ENCODE measurements at regions not wholly inside any gene's neighbourhood (a gene's known extent, or its start where the extent isn't known, plus 50 kb on each side); places are given as distances from the start of the nearest gene placed in this dataset.

DNA sequence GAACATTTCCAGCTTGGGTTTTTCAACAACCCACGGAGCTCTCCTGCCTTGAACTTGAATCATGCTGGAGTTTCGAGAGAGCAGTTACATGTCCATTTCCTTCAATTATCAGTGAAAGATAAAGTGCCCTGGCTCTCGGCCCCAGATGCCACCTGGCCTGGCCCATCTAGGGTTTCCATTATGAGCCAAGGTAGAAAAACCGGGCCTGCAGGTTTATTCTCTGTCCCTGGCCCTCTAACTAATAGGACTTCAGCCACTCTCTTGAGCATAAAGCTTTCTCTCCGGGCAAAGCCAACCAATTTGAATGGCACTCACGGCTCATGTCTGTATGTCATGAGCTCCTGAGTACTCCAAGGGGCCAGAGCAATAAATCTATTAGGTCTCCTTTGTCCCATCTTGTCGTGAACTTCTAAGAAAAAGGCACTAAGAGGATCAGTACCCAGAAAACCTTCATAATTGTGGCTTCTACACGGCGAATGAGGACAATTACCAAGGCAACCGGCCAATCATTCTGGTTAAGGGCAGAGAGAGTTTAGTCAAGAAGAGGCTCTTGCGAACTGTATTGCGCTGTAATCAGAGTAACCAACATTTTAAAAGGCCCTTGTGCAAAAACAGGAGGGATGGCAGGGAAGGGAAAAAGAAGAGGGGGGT is 392.3 kb downstream of the MED13L start:
- no peak overlapping the region for H3K27ac Mint-ChIP-seq
- peaks cover 29% of the 10 kb centered on the region for H3K27me3 Mint-ChIP-seq
- TF ChIP-seq, protein P1, sequence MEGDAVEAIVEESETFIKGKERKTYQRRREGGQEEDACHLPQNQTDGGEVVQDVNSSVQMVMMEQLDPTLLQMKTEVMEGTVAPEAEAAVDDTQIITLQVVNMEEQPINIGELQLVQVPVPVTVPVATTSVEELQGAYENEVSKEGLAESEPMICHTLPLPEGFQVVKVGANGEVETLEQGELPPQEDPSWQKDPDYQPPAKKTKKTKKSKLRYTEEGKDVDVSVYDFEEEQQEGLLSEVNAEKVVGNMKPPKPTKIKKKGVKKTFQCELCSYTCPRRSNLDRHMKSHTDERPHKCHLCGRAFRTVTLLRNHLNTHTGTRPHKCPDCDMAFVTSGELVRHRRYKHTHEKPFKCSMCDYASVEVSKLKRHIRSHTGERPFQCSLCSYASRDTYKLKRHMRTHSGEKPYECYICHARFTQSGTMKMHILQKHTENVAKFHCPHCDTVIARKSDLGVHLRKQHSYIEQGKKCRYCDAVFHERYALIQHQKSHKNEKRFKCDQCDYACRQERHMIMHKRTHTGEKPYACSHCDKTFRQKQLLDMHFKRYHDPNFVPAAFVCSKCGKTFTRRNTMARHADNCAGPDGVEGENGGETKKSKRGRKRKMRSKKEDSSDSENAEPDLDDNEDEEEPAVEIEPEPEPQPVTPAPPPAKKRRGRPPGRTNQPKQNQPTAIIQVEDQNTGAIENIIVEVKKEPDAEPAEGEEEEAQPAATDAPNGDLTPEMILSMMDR (IDR thresholded peaks at IDR 0.05) = no peak
- no peaks in the 10 kb centered on the region for H3K4me1 Mint-ChIP-seq
- no peak for ATAC-seq (ENCODE audit: low read depth)
- ChIA-PET POLR2A (no interaction called here), CTCF (interaction anchor here (1.0 kb wide), 1 partner anchor 9 kb away, joined by 3 read pairs; no protein-coding TSS in a partner anchor)
- no peaks in the 10 kb centered on the region for H3K9me3 Mint-ChIP-seq
- no peaks in the 10 kb centered on the region for H3K36me3 Mint-ChIP-seq (ENCODE audit: low read depth)
- DNase-seq = no peak
- H3K4me3 Mint-ChIP-seq = no peak overlapping the region
- intact Hi-C loops (cut with micrococcal nuclease) = no loop called here

DNA sequence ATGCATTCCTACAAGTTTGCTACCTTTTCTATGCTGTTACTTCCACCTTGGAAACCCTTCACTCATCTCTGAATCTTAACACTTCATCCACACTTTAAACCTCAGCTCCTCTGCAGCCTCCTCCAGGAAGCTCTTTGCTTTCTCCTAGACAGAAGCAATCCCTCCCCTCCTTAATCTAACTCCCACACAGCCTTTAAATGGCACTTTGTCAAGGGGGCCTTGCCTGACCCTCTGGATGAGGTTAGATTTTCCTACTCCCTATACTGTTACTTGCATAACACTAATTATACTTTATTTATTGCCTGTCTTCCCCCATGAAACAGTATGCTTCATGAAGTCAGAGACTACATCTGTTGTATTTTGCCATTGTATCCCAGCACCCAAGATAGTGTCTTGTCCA is 394.6 kb downstream of the MED13L start:
- H3K36me3 Mint-ChIP-seq (ENCODE audit: low read depth) = no peaks in the 10 kb centered on the region
- H3K9me3 Mint-ChIP-seq = peaks cover 2% of the 10 kb centered on the region
- ATAC-seq (ENCODE audit: low read depth) = no peak
- intact Hi-C loops (cut with micrococcal nuclease) = no loop called here
- TF ChIP-seq, protein P1 (IDR thresholded peaks at IDR 0.05) = no peak
- H3K27ac Mint-ChIP-seq = no peak overlapping the region
- no peaks in the 10 kb centered on the region for H3K4me1 Mint-ChIP-seq
- no peak overlapping the region for H3K4me3 Mint-ChIP-seq
- H3K27me3 Mint-ChIP-seq = peaks cover 26% of the 10 kb centered on the region
- ChIA-PET POLR2A (no interaction called here), CTCF (no interaction called here)
- no peak for DNase-seq

DNA sequence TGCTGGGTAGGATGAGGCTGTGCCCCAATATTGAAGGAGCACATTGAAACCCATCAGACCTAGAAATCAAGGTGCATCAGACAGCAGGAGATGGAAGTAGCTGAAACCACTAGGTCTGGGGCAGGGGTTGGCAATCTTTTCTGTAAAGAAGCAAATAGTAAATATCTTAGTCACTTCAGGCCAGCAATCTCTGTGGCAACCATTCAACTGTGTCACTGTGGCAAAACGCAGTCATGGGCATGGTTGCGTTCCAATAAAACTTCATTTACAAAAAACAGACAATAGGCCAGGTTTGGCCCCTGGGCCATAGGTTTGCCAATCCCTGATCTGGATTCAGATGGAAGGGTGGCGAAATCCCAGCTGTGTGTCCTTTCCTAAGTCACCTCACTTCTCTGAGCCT is 397.3 kb downstream of the MED13L start:
- no peak for ATAC-seq (ENCODE audit: low read depth)
- DNase-seq = no peak
- TF ChIP-seq, protein P1 (IDR thresholded peaks at IDR 0.05) = no peak
- ChIA-PET CTCF (no interaction called here), POLR2A (no interaction called here)
- Mint-ChIP-seq H3K27me3 (peaks cover 18% of the 10 kb centered on the region), H3K27ac (no peak overlapping the region), H3K4me1 (no peaks in the 10 kb centered on the region), H3K4me3 (no peak overlapping the region), H3K36me3 (ENCODE audit: low read depth) (no peaks in the 10 kb centered on the region), H3K9me3 (peaks cover 6% of the 10 kb centered on the region)
- intact Hi-C loops (cut with micrococcal nuclease) = no loop called here

DNA sequence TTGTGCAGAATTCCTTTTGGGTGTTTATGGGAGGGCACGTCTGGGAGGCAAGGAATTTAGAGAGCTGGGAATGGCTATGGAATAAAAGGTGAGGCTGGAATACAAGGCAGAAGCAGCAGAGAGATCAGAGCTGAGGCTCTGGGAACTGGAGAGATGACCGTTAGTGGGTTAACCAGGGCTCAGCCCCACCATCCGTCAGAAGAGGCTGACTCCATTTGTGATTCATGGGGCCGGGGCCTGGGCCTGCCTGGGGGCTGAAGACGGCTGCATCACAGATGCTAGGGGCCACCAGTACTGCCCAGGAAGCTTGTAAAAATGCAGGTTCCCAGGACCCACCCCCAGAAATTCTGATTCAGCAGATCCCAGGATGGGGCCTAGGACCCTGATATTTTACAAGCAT is 398.1 kb downstream of the MED13L start:
- H3K4me3 Mint-ChIP-seq = no peak overlapping the region
- peaks cover 19% of the 10 kb centered on the region for H3K27me3 Mint-ChIP-seq
- ATAC-seq (ENCODE audit: low read depth) (no peak), DNase-seq (no peak)
- TF ChIP-seq, protein P1 (IDR thresholded peaks at IDR 0.05) = no peak
- no peaks in the 10 kb centered on the region for H3K36me3 Mint-ChIP-seq (ENCODE audit: low read depth)
- ChIA-PET POLR2A (no interaction called here), CTCF (no interaction called here)
- H3K4me1 Mint-ChIP-seq = no peaks in the 10 kb centered on the region
- peaks cover 6% of the 10 kb centered on the region for H3K9me3 Mint-ChIP-seq
- H3K27ac Mint-ChIP-seq = no peak overlapping the region
- intact Hi-C loops (cut with micrococcal nuclease) = no loop called here

DNA sequence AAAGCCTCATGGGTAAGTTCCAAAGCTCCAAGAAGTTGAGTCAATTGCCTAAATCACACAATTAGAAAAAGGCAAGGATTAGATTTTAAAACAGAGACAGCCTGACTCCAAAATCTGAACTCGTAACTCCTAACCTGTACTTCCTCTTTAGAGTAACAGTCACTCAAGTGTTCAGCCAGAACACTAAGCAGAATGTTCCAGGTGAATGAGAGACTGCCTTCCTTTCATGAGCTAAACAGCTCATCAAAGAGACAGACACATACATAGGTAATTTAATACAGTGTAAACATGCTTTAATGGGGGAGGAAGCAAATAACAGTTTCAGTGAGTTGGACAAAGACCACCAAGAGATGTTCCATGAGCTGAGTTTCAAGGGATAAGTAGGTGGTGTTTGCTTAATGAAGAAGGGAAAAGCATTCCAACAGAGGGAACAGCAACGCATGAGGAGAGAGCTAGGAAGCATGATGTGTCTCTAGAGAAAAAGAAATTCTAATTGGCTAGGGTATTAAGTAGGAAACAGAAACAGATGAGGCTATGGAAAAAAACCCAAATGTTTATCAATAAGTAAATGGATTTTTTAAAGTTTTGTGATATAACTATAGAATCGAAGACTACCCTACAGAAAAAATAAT is 403.9 kb downstream of the MED13L start:
- TF ChIP-seq, protein P1 (IDR thresholded peaks at IDR 0.05) = no peak
- no peaks in the 10 kb centered on the region for H3K4me1 Mint-ChIP-seq
- DNase-seq = no peak
- no peaks in the 10 kb centered on the region for H3K36me3 Mint-ChIP-seq (ENCODE audit: low read depth)
- H3K4me3 Mint-ChIP-seq = no peak overlapping the region
- no peak overlapping the region for H3K27ac Mint-ChIP-seq
- peaks cover 27% of the 10 kb centered on the region for H3K27me3 Mint-ChIP-seq
- intact Hi-C loops (cut with micrococcal nuclease) = no loop called here
- CTCF ChIA-PET = no interaction called here
- POLR2A ChIA-PET = no interaction called here
- ATAC-seq (ENCODE audit: low read depth) = no peak
- H3K9me3 Mint-ChIP-seq = peaks cover 4% of the 10 kb centered on the region

Measured in activated B cell treated with CpG ODN at 0.5 μM for 24 hours (primary cell).